ENCODE measurements at regions not wholly inside any gene's neighbourhood (a gene's known extent, or its start where the extent isn't known, plus 50 kb on each side); places are given as distances from the start of the nearest gene placed in this dataset.

DNA sequence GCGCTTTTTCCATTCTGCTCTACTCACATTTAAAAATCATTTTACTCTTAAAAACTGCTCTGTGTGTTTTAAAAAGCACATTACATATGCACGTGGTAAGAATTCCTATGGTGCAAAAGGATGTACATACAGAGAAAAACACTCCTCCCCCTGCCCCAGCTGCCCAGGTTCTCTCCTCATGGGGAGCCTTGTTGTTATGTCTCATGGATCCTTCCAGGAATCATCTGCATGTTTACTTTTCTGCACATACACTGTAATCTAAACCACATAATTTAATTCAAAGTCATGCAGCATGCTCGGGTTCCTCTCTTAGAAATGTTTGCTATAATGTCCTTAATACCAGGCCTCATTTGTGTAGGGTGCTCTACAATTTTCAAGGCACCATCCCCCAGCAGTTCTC lies 243.3 kb downstream of the LOXHD1 start:
- no peaks in the 10 kb centered on the region for H3K36me3 ChIP-seq (ENCODE audit: insufficient read depth, low read length)
- peaks cover 53% of the 10 kb centered on the region for H3K4me1 ChIP-seq (ENCODE audit: insufficient read depth, low read length)
- H3K9ac ChIP-seq (ENCODE audit: low read depth, low read length): no peak overlapping the region
- no peaks in the 10 kb centered on the region; the same call in 1 of the 2 replicates for H3K9me3 ChIP-seq (ENCODE audit: control insufficient read depth, insufficient read depth, low read length)

DNA sequence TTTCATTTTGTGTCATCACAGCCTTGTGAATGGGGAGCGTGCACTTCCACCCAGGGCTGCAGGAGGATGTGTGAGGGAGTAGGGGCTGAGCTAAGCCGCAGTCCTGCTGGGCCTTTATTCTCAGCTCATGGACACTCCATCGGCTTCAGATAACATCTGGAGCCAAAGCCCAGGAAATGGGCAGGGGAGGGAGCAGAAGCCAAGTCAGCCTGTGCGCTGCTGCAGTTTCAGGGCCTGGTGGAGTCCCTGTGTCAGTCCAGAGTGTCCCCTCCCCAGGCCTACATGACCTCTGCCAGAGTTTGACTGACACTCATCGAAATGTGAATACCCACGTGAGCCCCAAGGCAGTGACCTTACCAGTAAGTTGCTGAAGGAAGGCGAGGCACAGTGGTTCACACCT lies 242.2 kb downstream of the LOXHD1 start:
- Histone ChIP-seq H3K36me3 (ENCODE audit: insufficient read depth, low read length) (no peaks in the 10 kb centered on the region), H3K4me1 (ENCODE audit: insufficient read depth, low read length) (peaks cover 64% of the 10 kb centered on the region), H3K9ac (ENCODE audit: low read depth, low read length) (no peak overlapping the region), H3K9me3 (ENCODE audit: control insufficient read depth, insufficient read depth, low read length) (no peaks in the 10 kb centered on the region; the same call in 1 of the 2 replicates)

DNA sequence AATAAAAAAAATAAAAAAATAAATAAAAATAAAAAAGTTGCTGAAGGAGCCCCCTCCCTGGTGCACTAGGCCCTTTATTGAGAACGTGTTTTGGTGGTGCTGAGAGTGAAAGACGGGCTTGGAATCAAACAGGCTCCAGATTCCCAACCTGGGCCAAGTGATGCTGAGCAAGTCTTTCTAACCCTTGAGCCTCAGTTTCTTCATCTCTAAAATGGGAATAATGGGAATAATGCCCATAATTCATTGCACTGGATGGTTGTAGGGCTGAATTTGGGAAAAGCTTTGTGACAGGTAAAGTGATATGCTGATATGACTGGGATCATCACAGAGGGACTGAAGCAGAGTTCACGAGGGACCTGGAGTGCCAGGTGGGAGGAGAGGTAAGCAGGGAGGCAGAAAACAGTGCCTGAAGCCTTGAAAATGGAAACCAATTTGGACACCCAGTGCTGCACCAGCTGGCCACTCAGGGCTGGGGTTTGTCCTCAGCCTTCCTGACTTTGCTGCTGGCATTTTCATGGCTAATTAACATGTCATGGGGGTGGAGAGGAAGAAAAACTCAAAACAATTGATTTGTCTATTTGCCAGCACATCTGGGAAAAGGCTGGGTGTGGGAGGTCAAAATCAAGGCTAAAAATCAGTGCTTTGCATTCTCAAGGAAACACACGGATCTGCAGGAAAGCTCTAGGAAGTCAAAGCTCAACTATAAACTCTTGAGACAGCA lies 241.3 kb downstream of the LOXHD1 start:
- H3K4me1 ChIP-seq (ENCODE audit: insufficient read depth, low read length): peaks cover 67% of the 10 kb centered on the region
- H3K9me3 ChIP-seq (ENCODE audit: control insufficient read depth, insufficient read depth, low read length): no peaks in the 10 kb centered on the region; the same call in 1 of the 2 replicates
- H3K9ac ChIP-seq (ENCODE audit: low read depth, low read length): no peak overlapping the region
- H3K36me3 ChIP-seq (ENCODE audit: insufficient read depth, low read length): no peaks in the 10 kb centered on the region

DNA sequence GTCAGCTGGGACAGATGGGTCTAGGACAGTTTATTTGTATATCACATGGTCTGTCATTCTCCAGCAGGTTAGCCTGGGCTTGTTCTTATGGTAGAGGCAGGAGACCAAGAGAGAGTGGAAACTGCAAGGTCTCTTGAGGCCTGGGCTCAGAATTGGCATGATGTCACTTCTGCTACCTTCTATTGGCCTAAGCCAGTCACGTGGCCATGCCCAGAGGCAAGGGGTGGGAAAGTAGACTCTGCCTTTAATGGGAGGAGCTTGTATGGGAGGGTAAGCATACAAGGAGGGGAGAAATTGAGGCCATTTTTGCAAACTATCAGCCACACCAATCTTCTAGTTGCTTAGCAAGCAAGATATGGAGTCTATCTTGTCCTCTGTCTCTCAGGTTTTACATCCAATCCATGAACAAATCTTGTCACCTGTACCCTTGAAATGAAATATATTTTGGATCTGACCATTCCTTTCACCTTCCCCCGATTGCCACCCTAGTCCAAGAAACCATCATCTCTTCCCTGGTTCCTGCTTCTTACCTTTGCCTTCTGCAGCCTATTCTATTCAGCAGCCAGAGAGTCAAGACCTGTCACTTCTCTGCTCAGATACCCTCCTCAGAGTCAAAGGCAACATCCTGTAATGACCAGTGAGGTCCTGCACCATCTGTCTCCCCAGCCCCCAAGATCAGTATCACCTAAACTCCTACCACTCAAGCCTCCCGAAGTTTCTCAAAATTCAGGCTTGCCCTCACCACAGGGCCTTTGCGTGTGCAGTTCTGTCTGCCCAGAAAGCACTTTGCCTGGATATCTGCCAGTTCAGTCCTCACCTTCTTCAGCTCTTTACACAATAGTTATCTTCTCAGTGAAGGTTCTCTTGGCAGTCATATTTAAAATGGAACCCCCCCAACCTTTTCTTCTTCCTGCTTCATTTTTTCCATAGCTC lies 240.0 kb downstream of the LOXHD1 start:
- no peaks in the 10 kb centered on the region for H3K36me3 ChIP-seq (ENCODE audit: insufficient read depth, low read length)
- no peak overlapping the region for H3K9ac ChIP-seq (ENCODE audit: low read depth, low read length)
- H3K9me3 ChIP-seq (ENCODE audit: control insufficient read depth, insufficient read depth, low read length): no peaks in the 10 kb centered on the region; the same call in 1 of the 2 replicates
- H3K4me1 ChIP-seq (ENCODE audit: insufficient read depth, low read length): peaks cover 58% of the 10 kb centered on the region

DNA sequence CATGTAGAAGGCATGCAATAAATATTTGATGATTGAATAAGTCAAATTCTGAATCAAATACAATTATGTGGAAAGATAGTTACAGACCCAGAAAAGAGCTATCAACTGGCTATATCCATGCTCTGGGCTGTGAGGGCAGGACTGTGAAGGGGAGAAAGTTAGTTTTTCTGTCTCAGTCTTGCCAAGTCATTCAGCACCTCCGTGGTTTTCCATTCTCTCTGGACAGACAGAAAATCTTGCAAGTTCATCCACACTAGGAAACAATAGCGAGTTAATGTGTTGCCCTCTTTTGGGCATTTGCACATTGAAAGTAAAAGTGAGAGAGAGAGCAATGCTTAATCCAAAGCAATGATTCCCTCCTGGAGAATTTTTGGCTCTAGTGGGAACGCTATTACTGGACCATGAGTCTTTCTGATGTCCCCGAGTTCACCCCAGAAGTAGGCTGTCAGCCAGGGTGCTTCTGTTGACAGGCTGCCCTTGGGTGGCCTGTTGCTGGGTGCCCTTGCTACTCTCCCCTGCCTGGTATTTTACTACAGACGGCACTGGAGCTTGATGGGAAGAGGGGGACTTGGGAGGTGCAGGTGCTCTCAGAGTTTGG lies 238.3 kb downstream of the LOXHD1 start:
- Histone ChIP-seq H3K9ac (ENCODE audit: low read depth, low read length) (no peak overlapping the region), H3K9me3 (ENCODE audit: control insufficient read depth, insufficient read depth, low read length) (no peaks in the 10 kb centered on the region; the same call in 1 of the 2 replicates), H3K4me1 (ENCODE audit: insufficient read depth, low read length) (peaks cover 41% of the 10 kb centered on the region), H3K36me3 (ENCODE audit: insufficient read depth, low read length) (no peaks in the 10 kb centered on the region)

DNA sequence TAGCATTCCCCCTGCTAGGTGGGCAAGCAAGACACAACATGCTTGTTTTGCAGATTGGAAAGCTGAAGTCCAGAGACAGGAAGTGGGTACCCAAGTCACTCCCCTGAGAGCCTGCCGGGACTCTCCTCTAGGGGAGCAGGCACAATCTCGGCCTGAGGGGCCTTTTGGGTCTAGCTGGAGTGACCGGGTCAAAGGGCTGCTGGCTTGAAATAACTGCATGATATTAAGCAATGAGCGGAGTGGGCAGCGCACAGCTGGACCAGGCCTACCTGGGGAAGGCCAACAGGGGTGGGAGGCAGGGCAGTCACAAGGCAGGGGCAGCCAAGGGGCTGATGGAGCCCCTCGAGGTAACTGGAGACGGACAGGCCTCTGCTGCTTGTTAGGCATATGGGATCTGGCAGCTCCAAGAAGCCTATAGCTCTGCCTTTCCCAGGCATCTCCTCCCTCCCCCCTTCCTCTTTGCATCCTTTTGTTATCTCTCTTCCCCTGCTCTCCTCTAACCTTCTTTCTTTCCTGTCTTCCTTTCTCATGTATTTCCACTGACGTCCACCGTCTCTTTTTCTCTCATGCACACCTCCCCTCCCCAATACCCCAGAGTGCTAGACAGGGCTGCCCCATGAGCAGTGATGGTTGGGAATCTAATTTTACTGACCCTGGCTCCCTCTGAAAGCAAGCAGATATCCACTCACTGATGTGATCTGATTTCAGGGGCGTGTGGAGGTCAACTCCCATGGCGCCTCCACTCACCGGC lies 237.5 kb downstream of the LOXHD1 start:
- Histone ChIP-seq H3K9me3 (ENCODE audit: control insufficient read depth, insufficient read depth, low read length) (no peaks in the 10 kb centered on the region; the same call in 1 of the 2 replicates), H3K9ac (ENCODE audit: low read depth, low read length) (no peak overlapping the region), H3K36me3 (ENCODE audit: insufficient read depth, low read length) (no peaks in the 10 kb centered on the region), H3K4me1 (ENCODE audit: insufficient read depth, low read length) (peaks cover 39% of the 10 kb centered on the region)

DNA sequence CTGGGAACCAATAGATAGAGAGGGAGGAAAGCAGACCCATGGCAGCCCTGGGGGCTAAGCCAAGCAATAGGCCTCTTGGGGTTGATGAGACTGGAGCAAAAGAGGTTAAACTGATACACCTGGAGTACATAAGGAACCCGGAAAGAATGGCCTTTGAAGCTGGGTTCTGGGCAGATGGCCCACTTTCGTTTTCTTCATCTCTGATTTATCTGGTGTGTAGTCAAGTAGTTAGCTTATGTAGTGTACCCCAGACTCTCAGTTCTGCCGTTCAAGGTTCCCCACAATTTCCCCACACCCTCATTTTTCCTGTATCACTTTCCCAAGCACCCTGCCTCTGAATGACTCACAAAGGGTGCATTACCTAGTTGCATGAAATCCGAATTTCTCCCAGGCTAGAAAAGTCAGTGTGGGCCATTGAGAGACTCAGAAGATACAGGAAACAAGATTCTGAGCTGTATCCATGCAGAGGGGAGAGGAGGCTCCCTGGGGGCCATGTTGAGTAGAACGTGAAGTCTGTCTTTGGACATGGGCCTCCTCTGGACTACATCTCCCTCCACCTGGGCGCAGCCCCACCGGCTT lies 235.0 kb downstream of the LOXHD1 start:
- H3K36me3 ChIP-seq (ENCODE audit: insufficient read depth, low read length): no peaks in the 10 kb centered on the region
- peaks cover 30% of the 10 kb centered on the region for H3K4me1 ChIP-seq (ENCODE audit: insufficient read depth, low read length)
- no peaks in the 10 kb centered on the region for H3K9me3 ChIP-seq (ENCODE audit: control insufficient read depth, insufficient read depth, low read length)
- H3K9ac ChIP-seq (ENCODE audit: low read depth, low read length): no peak overlapping the region

DNA sequence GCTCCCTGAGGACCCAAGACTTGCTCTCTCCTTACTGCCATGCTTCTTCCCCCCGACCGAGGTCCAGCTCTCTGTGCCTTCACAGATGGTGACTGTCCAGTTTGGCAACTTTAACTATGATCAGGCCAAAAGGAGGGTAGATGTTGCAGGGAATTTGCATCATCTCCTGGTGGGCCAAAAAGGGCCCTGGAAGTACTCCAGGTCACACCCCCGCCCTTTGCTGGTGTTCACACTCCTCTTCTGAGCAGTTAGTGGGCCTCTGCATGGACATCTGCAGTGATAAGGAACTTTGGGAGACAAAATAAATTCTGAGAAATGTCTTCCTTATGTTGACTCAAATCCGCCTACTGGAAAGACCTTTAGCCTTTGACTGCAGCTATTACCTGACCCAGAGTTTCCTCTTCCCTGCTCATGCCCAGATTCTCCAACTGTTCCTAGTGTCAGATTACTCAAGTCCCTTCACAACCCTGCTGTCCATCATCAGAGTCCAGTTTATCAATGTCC lies 234.4 kb downstream of the LOXHD1 start:
- no peaks in the 10 kb centered on the region for H3K9me3 ChIP-seq (ENCODE audit: control insufficient read depth, insufficient read depth, low read length)
- H3K4me1 ChIP-seq (ENCODE audit: insufficient read depth, low read length): peaks cover 30% of the 10 kb centered on the region
- no peaks in the 10 kb centered on the region for H3K36me3 ChIP-seq (ENCODE audit: insufficient read depth, low read length)
- H3K9ac ChIP-seq (ENCODE audit: low read depth, low read length): no peak overlapping the region

DNA sequence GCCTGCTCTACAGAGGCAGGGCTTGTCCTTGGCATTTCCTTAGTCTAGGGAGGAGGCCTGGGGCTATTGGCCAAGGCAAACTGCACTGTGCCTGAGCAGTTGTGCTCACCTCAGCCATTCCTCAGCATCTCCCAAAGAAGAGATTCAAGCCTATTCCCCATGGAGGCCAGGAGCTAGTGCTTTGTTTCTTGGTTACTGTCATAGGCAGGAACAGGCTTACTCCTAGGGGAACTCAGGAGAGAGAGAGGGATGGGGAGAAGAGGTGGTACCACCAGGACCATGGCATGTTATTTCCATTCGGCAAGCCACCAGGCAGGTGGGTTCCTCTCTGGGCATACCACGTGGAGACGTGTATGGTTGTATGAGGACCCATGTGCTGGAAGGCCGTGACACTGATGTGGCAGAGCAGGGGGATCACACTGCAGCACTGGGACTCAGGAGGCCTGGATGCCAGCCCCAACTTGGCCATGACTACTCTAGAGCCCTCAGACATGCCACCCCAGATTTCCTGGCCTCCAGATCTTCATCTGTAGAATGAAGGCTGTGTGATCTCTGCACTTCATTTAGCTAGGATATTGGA lies 233.7 kb downstream of the LOXHD1 start:
- no peaks in the 10 kb centered on the region for H3K9me3 ChIP-seq (ENCODE audit: control insufficient read depth, insufficient read depth, low read length)
- H3K4me1 ChIP-seq (ENCODE audit: insufficient read depth, low read length): peaks cover 30% of the 10 kb centered on the region
- H3K9ac ChIP-seq (ENCODE audit: low read depth, low read length): no peak overlapping the region
- no peaks in the 10 kb centered on the region for H3K36me3 ChIP-seq (ENCODE audit: insufficient read depth, low read length)

DNA sequence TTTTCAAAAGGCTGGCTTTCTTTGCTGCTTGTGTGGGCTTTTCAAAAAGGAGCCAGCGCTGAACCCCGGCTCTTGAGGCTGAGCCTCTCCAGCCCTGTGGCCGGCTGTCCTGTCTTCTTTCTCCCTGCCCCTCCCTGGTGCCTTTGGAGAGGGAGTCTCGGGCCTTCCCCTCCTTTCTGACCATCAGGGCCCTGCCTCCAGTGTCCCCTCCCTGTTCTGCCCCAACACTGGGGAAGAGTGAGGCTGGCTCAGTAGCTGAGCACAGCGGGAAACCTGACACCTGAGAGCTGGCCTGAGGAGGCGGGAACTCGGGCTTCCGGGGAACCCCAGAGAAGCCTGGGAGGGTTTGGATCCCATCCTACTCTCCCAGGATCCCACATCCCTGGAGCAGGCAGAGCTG lies 232.1 kb downstream of the LOXHD1 start:
- H3K36me3 ChIP-seq (ENCODE audit: insufficient read depth, low read length): no peaks in the 10 kb centered on the region
- no peaks in the 10 kb centered on the region for H3K9me3 ChIP-seq (ENCODE audit: control insufficient read depth, insufficient read depth, low read length)
- no peak overlapping the region for H3K9ac ChIP-seq (ENCODE audit: low read depth, low read length)
- H3K4me1 ChIP-seq (ENCODE audit: insufficient read depth, low read length): peaks cover 15% of the 10 kb centered on the region

DNA sequence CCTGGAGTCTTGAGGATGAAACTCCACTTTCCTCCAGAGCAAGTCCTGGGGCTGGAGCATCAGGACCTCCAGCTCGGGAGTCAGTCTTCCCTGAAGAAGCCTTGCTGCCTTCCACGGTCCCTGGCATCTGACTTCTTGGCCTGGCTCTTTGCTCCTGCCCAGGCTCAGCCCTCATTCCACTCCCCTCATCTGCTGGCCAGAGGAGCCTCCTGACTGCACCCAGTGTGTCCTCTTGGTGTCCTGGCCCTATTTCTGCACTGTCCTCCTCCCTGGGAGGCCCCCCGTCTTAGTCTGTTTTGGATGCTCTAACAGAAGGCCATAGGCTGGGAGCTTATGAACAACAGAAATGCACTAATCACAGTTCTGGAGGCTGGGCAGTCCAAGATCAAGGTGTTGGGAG lies 231.5 kb downstream of the LOXHD1 start:
- Histone ChIP-seq H3K36me3 (ENCODE audit: insufficient read depth, low read length) (no peaks in the 10 kb centered on the region), H3K9ac (ENCODE audit: low read depth, low read length) (no peak overlapping the region), H3K4me1 (ENCODE audit: insufficient read depth, low read length) (peaks cover 12% of the 10 kb centered on the region), H3K9me3 (ENCODE audit: control insufficient read depth, insufficient read depth, low read length) (no peaks in the 10 kb centered on the region)

DNA sequence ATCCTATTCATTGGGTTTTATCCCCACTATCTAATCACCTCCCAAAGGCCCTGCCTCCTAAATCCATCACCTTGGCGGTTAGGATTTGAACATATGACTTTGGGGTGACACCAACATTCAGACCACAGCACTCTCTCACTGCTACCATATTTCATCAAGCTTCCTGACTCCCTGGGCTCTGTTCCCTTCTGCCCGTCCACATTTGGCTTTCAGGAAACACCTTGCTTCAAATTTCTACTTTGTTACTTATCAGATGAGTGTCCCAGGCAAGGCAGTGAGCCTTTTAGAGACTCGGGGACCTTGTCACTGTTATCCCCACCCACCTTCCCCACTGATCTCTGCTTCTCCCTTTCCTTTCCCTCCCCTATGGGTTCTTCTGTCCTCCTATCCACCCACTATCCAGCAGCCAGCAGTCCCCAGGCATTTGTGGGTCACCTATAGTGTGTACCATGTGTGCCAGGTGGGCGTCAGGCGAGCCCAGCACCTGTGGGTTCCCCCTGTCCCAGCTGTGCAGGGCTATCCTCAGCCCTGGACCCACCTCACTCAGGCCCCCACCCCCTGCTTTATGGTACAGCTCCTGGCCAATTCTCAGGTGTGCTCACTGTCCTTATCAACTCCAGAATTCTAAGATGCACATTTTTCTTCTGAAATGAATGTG lies 230.9 kb downstream of the LOXHD1 start:
- no peak overlapping the region for H3K9ac ChIP-seq (ENCODE audit: low read depth, low read length)
- H3K4me1 ChIP-seq (ENCODE audit: insufficient read depth, low read length): peaks cover 13% of the 10 kb centered on the region
- H3K9me3 ChIP-seq (ENCODE audit: control insufficient read depth, insufficient read depth, low read length): no peaks in the 10 kb centered on the region
- no peaks in the 10 kb centered on the region for H3K36me3 ChIP-seq (ENCODE audit: insufficient read depth, low read length)

DNA sequence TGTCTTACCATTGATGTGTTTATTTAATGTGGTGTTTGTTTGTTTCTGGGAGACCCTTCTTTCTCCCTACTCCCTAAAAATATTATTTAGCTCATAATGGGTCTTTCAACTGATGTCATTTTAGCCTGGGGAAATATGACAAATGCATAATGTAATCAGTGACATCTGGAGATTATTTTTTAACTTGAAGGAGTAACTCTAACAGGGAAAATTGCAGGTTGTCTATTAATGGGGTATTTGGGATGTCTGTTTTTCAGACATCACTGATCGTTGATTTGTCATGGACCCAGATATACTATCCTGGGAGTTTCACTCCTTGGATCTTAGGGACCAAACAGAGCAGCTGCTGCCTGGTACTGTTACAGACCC lies 230.4 kb downstream of the LOXHD1 start:
- H3K9ac ChIP-seq (ENCODE audit: low read depth, low read length): no peak overlapping the region
- no peaks in the 10 kb centered on the region for H3K9me3 ChIP-seq (ENCODE audit: control insufficient read depth, insufficient read depth, low read length)
- H3K36me3 ChIP-seq (ENCODE audit: insufficient read depth, low read length): no peaks in the 10 kb centered on the region
- peaks cover 18% of the 10 kb centered on the region for H3K4me1 ChIP-seq (ENCODE audit: insufficient read depth, low read length)

Data from ES-I3 (cell line).